ENCODE measurements at regions not wholly inside any gene's neighbourhood (a gene's known extent, or its start where the extent isn't known, plus 50 kb on each side); places are given as distances from the start of the nearest gene placed in this dataset.

DNA sequence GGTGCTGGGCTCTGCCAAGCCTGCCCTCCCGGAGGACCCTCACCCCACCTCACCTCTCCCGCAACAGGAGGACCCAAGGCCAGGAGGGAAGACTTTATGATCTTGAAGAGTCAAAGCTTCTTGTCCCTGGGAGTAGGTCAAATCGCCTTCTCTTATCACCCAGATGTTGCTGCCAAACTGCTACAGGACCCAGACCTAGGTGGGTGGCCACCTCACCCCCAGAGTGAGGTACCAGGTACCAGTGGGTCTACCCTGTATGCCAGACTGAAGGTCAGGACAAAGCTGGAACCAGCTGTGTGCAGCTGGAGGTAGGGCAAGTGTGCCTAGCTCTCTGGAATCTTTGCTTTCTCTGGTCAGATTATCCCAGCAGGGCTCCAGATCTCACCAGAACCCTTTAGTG, 197.2 kb downstream of the ZFP36L2 start:
- no TSS peak for BruUV-seq (replicated peaks)
- CTCF ChIA-PET, result interaction anchor here (0.6 kb wide), 1 partner anchor 1136 kb away, joined by 3 read pairs; no protein-coding TSS in a partner anchor
- Mint-ChIP-seq H3K27ac (ENCODE audit: unreplicated experiment) (no peak overlapping the region), H3K36me3 (ENCODE audit: insufficient read depth, unreplicated experiment) (peaks cover 5% of the 10 kb centered on the region), H3K4me1 (ENCODE audit: low read depth, unreplicated experiment) (peaks cover 35% of the 10 kb centered on the region), H3K9me3 (ENCODE audit: low read depth, unreplicated experiment) (no peaks in the 10 kb centered on the region), H3K27me3 (ENCODE audit: unreplicated experiment) (no peaks in the 10 kb centered on the region), H3K4me3 (ENCODE audit: low read depth, unreplicated experiment) (no peak overlapping the region)
- TF ChIP-seq, protein P1, sequence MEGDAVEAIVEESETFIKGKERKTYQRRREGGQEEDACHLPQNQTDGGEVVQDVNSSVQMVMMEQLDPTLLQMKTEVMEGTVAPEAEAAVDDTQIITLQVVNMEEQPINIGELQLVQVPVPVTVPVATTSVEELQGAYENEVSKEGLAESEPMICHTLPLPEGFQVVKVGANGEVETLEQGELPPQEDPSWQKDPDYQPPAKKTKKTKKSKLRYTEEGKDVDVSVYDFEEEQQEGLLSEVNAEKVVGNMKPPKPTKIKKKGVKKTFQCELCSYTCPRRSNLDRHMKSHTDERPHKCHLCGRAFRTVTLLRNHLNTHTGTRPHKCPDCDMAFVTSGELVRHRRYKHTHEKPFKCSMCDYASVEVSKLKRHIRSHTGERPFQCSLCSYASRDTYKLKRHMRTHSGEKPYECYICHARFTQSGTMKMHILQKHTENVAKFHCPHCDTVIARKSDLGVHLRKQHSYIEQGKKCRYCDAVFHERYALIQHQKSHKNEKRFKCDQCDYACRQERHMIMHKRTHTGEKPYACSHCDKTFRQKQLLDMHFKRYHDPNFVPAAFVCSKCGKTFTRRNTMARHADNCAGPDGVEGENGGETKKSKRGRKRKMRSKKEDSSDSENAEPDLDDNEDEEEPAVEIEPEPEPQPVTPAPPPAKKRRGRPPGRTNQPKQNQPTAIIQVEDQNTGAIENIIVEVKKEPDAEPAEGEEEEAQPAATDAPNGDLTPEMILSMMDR (IDR thresholded peaks at IDR 0.05; ENCODE audit: unreplicated experiment), result no peak
- DNase-seq, result no peak
- intact Hi-C loops (cut with micrococcal nuclease; ENCODE audit: unreplicated experiment), result no loop called here

DNA sequence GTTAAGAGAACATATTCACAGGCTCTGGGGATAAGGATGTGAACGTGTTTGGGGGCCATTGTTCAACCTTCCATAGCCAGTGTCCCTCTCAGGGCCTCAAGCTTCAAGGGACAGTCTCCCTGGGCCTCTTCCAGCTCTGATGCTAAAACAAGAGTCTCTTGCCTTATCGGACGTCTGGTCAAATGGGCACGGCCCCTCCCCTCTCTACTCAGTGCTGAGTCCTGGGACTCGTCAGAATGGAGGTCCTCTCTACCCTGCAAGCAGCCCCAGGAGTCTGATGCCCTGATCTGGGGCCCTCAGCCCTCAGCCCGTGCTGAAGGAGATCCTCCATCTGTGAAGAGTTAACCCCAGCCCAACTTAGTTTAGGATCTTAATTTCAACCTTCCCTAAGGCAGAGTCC, 198.2 kb downstream of the ZFP36L2 start:
- H3K27ac Mint-ChIP-seq (ENCODE audit: unreplicated experiment), result no peak overlapping the region
- CTCF ChIA-PET, result no interaction called here
- no peak for DNase-seq

DNA sequence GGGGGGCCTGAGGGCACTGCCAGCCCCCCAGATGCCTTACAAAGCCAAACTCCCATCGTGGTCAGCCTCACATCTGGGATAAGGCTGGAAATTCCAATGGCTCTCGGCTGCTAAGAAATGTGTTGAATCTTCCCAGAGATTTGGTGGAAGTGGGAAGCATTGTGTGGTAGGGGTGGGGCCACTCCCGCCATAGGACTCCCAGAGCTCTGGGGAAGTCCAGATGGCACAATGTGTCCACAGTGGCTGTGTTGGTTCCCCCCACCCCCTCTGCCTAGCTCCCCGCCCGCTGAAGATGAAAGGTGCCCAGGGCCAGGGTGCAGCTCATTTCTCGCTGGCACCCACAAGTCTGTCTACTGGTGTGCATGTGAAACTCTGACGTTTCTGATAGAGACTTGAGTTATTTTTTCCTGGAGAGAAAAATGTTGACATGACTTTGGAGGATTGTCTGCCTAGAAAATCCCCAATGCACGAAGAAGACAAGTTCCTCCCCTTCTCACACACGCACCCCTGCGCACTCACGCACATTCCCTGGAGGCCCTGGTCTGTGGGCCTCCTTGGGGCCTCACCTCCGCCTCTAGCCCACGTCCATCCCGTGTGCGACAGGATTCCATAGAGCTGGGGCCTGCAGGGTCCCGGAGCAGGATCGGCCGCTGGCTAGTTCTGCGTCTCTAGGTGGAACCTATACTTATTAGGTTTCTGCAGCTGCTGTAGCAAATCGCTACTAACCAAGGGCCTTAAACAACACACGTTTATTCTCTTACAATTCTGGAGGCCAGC, 199.1 kb downstream of the ZFP36L2 start:
- CTCF ChIA-PET, result no interaction called here
- TF ChIP-seq, protein P1 (IDR thresholded peaks at IDR 0.05; ENCODE audit: unreplicated experiment), result no peak
- Mint-ChIP-seq H3K27ac (ENCODE audit: unreplicated experiment) (no peak overlapping the region), H3K4me3 (ENCODE audit: low read depth, unreplicated experiment) (no peak overlapping the region), H3K4me1 (ENCODE audit: low read depth, unreplicated experiment) (peaks cover 45% of the 10 kb centered on the region), H3K36me3 (ENCODE audit: insufficient read depth, unreplicated experiment) (peaks cover 9% of the 10 kb centered on the region), H3K27me3 (ENCODE audit: unreplicated experiment) (no peaks in the 10 kb centered on the region), H3K9me3 (ENCODE audit: low read depth, unreplicated experiment) (no peaks in the 10 kb centered on the region)
- intact Hi-C loops (cut with micrococcal nuclease; ENCODE audit: unreplicated experiment), result no loop called here
- no peak for DNase-seq
- BruUV-seq (replicated peaks), result no TSS peak

More for the DNA sequence above, 198.2 kb downstream of the ZFP36L2 start:
- no TSS peak for BruUV-seq (replicated peaks)
- intact Hi-C loops (cut with micrococcal nuclease; ENCODE audit: unreplicated experiment), result no loop called here
- H3K27me3 Mint-ChIP-seq (ENCODE audit: unreplicated experiment), result no peaks in the 10 kb centered on the region
- TF ChIP-seq, protein P1 (IDR thresholded peaks at IDR 0.05; ENCODE audit: unreplicated experiment), result no peak
- peaks cover 41% of the 10 kb centered on the region for H3K4me1 Mint-ChIP-seq (ENCODE audit: low read depth, unreplicated experiment)
- peaks cover 5% of the 10 kb centered on the region for H3K36me3 Mint-ChIP-seq (ENCODE audit: insufficient read depth, unreplicated experiment)
- no peaks in the 10 kb centered on the region for H3K9me3 Mint-ChIP-seq (ENCODE audit: low read depth, unreplicated experiment)
- no peak overlapping the region for H3K4me3 Mint-ChIP-seq (ENCODE audit: low read depth, unreplicated experiment)

DNA sequence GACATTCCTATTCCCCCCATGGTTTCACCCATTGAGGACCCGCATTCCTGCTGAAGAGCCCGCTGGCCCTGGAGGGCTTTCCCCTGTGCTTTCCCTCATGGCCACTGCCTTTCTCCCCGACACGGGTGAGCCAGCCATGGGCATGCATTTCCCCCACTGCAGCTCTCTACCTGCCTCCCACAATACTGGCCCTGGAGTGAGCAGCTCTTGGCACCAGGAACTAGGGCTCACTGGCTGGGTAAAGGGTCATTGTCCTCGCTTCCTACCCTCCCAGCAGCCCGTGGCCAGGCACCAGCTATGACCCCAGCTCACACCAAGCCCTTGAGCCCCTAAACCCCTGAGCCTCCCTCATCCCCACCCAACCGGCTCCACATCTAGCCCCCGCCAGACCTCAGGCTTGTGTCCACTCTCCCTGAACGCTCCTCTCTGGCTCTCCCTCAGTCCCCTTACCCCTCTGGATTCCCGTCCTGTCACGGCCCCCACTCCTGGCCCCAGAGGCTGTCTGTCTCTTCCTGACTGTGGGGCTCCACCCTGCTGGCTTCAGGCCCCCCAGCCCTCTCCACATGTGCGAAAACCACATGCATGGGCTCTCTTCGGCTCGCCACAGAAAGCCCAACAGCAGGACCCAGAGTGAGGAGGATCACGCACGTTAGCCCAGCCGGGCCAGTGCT, 199.8 kb downstream of the ZFP36L2 start:
- H3K36me3 Mint-ChIP-seq (ENCODE audit: insufficient read depth, unreplicated experiment), result peaks cover 16% of the 10 kb centered on the region

More for the DNA sequence above, 199.8 kb downstream of the ZFP36L2 start:
- H3K9me3 Mint-ChIP-seq (ENCODE audit: low read depth, unreplicated experiment), result no peaks in the 10 kb centered on the region
- no peak for DNase-seq
- H3K4me3 Mint-ChIP-seq (ENCODE audit: low read depth, unreplicated experiment), result no peak overlapping the region
- TF ChIP-seq, protein P1 (IDR thresholded peaks at IDR 0.05; ENCODE audit: unreplicated experiment), result no peak
- H3K4me1 Mint-ChIP-seq (ENCODE audit: low read depth, unreplicated experiment), result peaks cover 49% of the 10 kb centered on the region
- H3K27ac Mint-ChIP-seq (ENCODE audit: unreplicated experiment), result peak overlapping the region; percentile 59
- no peaks in the 10 kb centered on the region for H3K27me3 Mint-ChIP-seq (ENCODE audit: unreplicated experiment)
- intact Hi-C loops (cut with micrococcal nuclease; ENCODE audit: unreplicated experiment), result no loop called here
- CTCF ChIA-PET, result interaction anchor here (0.5 kb wide), 1 partner anchor 200 kb away, joined by 4 read pairs; no protein-coding TSS in a partner anchor
- no TSS peak for BruUV-seq (replicated peaks)

Measured in Calu3 (cell line).